IMR-90 (cell line): ENCODE measurements at regions not wholly inside any gene's neighbourhood (a gene's known extent, or its start where the extent isn't known, plus 50 kb on each side); places are given as distances from the start of the nearest gene placed in this dataset.

Experiments used
- RCOR1 ChIP-seq: IDR thresholded peaks from 2 replicates; pipeline ENCODE4 v1.6.1; 2012; ENCODE audit warnings: mild to moderate bottlenecking, low read length, improper control_type of control experiment; ENCODE audit not compliant: insufficient replicate concordance
- TF ChIP-seq, protein P1 (sequence below): conservative IDR thresholded peaks from 2 replicates; pipeline ENCODE4 v1.5.1; 2012; ENCODE audit warnings: mild to moderate bottlenecking, low read depth, low read length, improper control_type of control experiment

- TF ChIP-seq, protein P1, sequence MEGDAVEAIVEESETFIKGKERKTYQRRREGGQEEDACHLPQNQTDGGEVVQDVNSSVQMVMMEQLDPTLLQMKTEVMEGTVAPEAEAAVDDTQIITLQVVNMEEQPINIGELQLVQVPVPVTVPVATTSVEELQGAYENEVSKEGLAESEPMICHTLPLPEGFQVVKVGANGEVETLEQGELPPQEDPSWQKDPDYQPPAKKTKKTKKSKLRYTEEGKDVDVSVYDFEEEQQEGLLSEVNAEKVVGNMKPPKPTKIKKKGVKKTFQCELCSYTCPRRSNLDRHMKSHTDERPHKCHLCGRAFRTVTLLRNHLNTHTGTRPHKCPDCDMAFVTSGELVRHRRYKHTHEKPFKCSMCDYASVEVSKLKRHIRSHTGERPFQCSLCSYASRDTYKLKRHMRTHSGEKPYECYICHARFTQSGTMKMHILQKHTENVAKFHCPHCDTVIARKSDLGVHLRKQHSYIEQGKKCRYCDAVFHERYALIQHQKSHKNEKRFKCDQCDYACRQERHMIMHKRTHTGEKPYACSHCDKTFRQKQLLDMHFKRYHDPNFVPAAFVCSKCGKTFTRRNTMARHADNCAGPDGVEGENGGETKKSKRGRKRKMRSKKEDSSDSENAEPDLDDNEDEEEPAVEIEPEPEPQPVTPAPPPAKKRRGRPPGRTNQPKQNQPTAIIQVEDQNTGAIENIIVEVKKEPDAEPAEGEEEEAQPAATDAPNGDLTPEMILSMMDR = no peak
- no peak for TF ChIP-seq RCOR1
These were observed 1204.9 kb upstream of the LRRTM3 start for GRCh38 chr10:65720901-65721300.
